ENCODE measurements at regions not wholly inside any gene's neighbourhood (a gene's known extent, or its start where the extent isn't known, plus 50 kb on each side); places are given as distances from the start of the nearest gene placed in this dataset.
"Not testable (repeated sequence)": the region's sequence is repeated elsewhere in the genome, so short reads cannot be mapped to it uniquely, and the experiment has no call there.

GRCh38 chr14:76701436-76701835 is 59.8 kb upstream of the VASH1 start:
- no peak overlapping the region for H3K4me3 ChIP-seq (ENCODE audit: low read length)
- no peak for DNase-seq (ENCODE audit: low read depth)

GRCh38 chr14:76701981-76702380 is 59.3 kb upstream of the VASH1 start:
- DNase-seq (ENCODE audit: low read depth), result no peak
- TF ChIP-seq CTCF (conservative IDR thresholded peaks at IDR 0.05; ENCODE audit: low read depth, low read length), result no peak
- no peak overlapping the region for H3K4me3 ChIP-seq (ENCODE audit: low read length)

More at GRCh38 chr14:76701436-76701835, 59.8 kb upstream of the VASH1 start:
- TF ChIP-seq CTCF (conservative IDR thresholded peaks at IDR 0.05; ENCODE audit: low read depth, low read length), result no peak

GRCh38 chr14:76705214-76705613 is 56.1 kb upstream of the VASH1 start:
- DNase-seq (ENCODE audit: low read depth), result no peak
- H3K4me3 ChIP-seq (ENCODE audit: low read length), result no peak overlapping the region
- TF ChIP-seq CTCF (conservative IDR thresholded peaks at IDR 0.05; ENCODE audit: low read depth, low read length), result no peak

GRCh38 chr14:76706207-76706606 is 55.1 kb upstream of the VASH1 start:
- not testable (repeated sequence) for H3K4me3 ChIP-seq (ENCODE audit: low read length); DNase-seq (ENCODE audit: low read depth)

GRCh38 chr14:76706811-76707210 is 54.5 kb upstream of the VASH1 start:
- TF ChIP-seq CTCF (conservative IDR thresholded peaks at IDR 0.05; ENCODE audit: low read depth, low read length), result no peak
- H3K4me3 ChIP-seq (ENCODE audit: low read length), result no peak overlapping the region
- DNase-seq (ENCODE audit: low read depth), result no peak

- no peak overlapping the region for H3K4me3 ChIP-seq (ENCODE audit: low read length)
- no peak for TF ChIP-seq CTCF (conservative IDR thresholded peaks at IDR 0.05; ENCODE audit: low read depth, low read length)
- no peak for DNase-seq (ENCODE audit: low read depth)
Observed at GRCh38 chr14:76708028-76708427, 53.2 kb upstream of the VASH1 start.

GRCh38 chr14:76708771-76709170 is 52.5 kb upstream of the VASH1 start:
- no peak for DNase-seq (ENCODE audit: low read depth)
- no peak overlapping the region for H3K4me3 ChIP-seq (ENCODE audit: low read length)
- TF ChIP-seq CTCF (conservative IDR thresholded peaks at IDR 0.05; ENCODE audit: low read depth, low read length), result no peak
